Heart right ventricle (tissue), 16 donors: ENCODE measurements at regions not wholly inside any gene's neighbourhood (a gene's known extent, or its start where the extent isn't known, plus 50 kb on each side); places are given as distances from the start of the nearest gene placed in this dataset.

ENCODE experiments used
- ATAC-seq, 8 donors: fragments of 200-7000 bp; cut with Tn5 transposase; one replicate each; pipeline ENCODE4 v1.9.1; 2020; ENCODE audit warnings: mild to moderate bottlenecking in 8 of 8, moderate library complexity in 8 of 8, moderate number of reproducible peaks in 1 of 8
- DNase-seq, 2 donors: peaks; one replicate each; pipeline ENCODE4 v3.0.0-alpha.2; 2020
- H3K27ac ChIP-seq, 10 donors: fragments of 200-600 bp; sonication (generic) in 2 of 10; one replicate each; pipeline versions ENCODE4 v1.5.0 to v1.8.0; 2020 to 2022; ENCODE audit warnings: mild to moderate bottlenecking in 3 of 10
- H3K27me3 ChIP-seq, 7 donors: fragments of 200-600 bp; one replicate each; pipeline ENCODE4 v1.8.0; 2021 to 2022; ENCODE audit warnings: mild to moderate bottlenecking in 2 of 7
- H3K36me3 ChIP-seq, 9 donors: fragments of 200-600 bp; sonication (generic) in 1 of 9; one replicate each; pipeline versions ENCODE4 v1.5.0 to v1.8.0; 2020 to 2022; ENCODE audit warnings: mild to moderate bottlenecking in 2 of 9
- H3K4me1 ChIP-seq, 9 donors: fragments of 200-600 bp; sonication (generic) in 1 of 9; one replicate each; pipeline versions ENCODE4 v1.5.0 to v1.8.0; 2020 to 2022; ENCODE audit warnings: mild to moderate bottlenecking in 4 of 9
- H3K4me3 ChIP-seq, 10 donors: fragments of 200-600 bp; sonication (generic) in 2 of 10; one replicate each; pipeline versions ENCODE4 v1.5.0 to v1.8.0; 2020 to 2022; ENCODE audit warnings: mild to moderate bottlenecking in 7 of 10, moderate library complexity in 2 of 10
- H3K9me3 ChIP-seq, 11 donors: fragments of 200-600 bp in 10 of 11; sonication (generic) in 2 of 11; one replicate each; pipeline versions ENCODE4 v1.5.0 to v1.8.0; 2013 to 2022; ENCODE audit warnings: mild to moderate bottlenecking in 2 of 11, control low read depth in 1 of 11, moderate library complexity in 1 of 11
- WGBS, 2 donors: extraction: QIAGEN DNeasy Blood & Tissue Kit; methylation state at CpG; one replicate each; pipeline ENCODE4 v1.1.7; 2013; ENCODE audit warnings: inconsistent platforms in 1 of 2; 5-methylcytosine and 5-hydroxymethylcytosine counted together
- intact Hi-C, 10 donors: fragments of 100-400 bp; cut with DNase I; formaldehyde crosslinking; loops; one replicate each; pipeline versions ENCODE4 v1.11.1 to v1.14.2; 2022
- TF ChIP-seq, protein P1 (sequence below), 9 donors: fragments of 200-600 bp; sonication (generic) in 2 of 9; IDR thresholded peaks; one replicate each; pipeline versions ENCODE4 v1.5.0 to v1.8.0; 2021 to 2022; ENCODE audit warnings: antibody characterized with exemption in 9 of 9, mild to moderate bottlenecking in 5 of 9, moderate library complexity in 1 of 9
- donor health status: Arrhythmogenic right ventricular cardiomyopathy.
- donor health status: ischemic (EF 13 %, LVEDD 7.1; RV severe dilation, severe dysfunction).
- donor health status: healthy with polysubstance abuse.
- donor health status: DM: no; HTN: yes; CAD: no.
- donor health status: DM: no; HTN: no; CAD: no.
- donor health status: ischemic (EF 25% LVEDD 6.9; RV normal size, moderate dysfunction).
- donor health status: ischemic (EF 25% LVEDD 5.7; RV mildly dilated, moderate dysfunction).
- donor health status: healthy.
- donor health status: DM: yes; HTN: yes; CAD: no.
- donor health status: Ischemic cardiomyopathy.
- donor health status: ischemic (EF 35%, LVEDD 5.7; RV mildly dilated, moderate dysfunction).
- donor health status: nonischemic (EF 11% LVEDD 7.7; RV severe dilation, severe dysfunction).
- donor health status: DM: yes; HTN: yes; CAD: no.
- donor health status: PGD.
- donor health status: ischemic (EF 29% LVEDD 5.4; RV normal size, mild dysfunction).
- donor health status: nonischemic (EF 23%, LVEDD 6.1; RV moderate dilation, normal function).

DNA sequence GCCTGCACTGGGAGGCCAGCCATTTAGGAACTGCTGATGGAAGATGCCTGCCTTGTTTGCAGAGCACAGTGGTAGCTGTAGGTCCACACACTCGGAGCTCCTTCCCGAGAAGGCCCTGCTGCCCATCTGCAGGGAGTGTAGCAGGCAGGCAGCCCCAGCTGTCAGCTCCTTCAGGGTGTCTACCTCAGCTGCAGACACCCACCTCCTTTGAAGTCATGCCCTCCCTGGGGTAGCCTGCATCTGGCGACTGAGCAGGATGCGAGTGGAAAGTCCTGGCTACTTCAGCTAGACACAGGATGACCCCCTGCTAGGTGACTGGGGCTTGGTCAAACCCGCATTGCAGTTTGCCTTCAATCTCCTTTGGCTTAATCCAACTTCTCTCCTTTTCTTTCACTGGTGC is 93.2 kb upstream of the TLE3 start:
- TF ChIP-seq, protein P1, sequence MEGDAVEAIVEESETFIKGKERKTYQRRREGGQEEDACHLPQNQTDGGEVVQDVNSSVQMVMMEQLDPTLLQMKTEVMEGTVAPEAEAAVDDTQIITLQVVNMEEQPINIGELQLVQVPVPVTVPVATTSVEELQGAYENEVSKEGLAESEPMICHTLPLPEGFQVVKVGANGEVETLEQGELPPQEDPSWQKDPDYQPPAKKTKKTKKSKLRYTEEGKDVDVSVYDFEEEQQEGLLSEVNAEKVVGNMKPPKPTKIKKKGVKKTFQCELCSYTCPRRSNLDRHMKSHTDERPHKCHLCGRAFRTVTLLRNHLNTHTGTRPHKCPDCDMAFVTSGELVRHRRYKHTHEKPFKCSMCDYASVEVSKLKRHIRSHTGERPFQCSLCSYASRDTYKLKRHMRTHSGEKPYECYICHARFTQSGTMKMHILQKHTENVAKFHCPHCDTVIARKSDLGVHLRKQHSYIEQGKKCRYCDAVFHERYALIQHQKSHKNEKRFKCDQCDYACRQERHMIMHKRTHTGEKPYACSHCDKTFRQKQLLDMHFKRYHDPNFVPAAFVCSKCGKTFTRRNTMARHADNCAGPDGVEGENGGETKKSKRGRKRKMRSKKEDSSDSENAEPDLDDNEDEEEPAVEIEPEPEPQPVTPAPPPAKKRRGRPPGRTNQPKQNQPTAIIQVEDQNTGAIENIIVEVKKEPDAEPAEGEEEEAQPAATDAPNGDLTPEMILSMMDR (IDR thresholded peaks at IDR 0.05): no peak
- 84 to 86% methylated on average over 5 of the region's 5 CpGs for WGBS, 2 donors
- Histone ChIP-seq H3K9me3 (peaks cover 0 to 17% (median 6%) of the 10 kb centered on the region in 11 donors), H3K27me3 (peaks cover 0 to 10% (median 0%) of the 10 kb centered on the region in 7 donors), H3K4me1 (peaks cover 0 to 13% (median 8%) of the 10 kb centered on the region in 9 donors), H3K36me3 (no peaks in the 10 kb centered on the region), H3K4me3 (no peak overlapping the region), H3K27ac (no peak overlapping the region)
- DNase-seq (no peak), ATAC-seq (no peak)
- intact Hi-C loops: no loop called here

DNA sequence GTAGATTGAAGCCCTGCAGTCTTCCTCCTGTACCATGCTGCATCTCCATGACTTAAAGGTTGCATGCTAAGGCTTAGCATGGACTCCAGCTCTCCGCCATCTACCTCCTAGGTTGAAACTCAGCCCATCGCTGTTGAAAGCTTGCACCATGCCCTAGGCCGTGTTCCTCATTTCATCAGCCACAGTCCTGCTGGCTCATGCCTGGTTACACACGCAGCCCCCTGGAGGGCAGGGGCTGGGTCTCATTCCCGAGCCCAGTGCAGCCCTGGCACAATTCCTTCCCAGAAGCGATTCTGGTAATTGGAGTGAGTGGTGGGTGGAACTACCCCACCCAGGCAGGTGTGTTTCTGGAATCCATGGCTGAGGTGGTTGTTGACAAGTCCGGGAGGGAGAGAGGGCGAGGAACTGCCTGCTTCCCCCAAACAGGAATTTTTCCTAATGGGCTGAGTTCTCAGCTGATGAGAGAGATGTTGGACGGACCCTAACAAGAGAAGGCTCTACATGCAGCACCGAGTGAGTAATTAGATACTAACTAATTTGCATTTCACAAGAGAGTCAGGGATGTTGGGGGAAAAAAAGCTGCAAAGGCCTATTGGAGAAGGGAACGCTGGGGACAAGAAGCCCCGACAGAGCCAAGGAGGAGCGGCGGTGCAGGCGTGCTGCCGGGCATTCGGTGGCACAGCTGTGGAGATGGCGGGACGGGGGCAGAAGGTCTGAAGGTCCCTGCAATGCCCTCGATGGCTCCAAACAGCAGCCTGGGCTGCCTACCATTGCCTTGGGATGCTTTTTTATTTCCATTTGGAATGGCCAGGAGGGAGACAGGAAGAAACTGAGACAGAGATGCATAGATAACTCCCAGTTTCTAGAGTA is 92.3 kb upstream of the TLE3 start:
- intact Hi-C loops: no loop called here
- H3K36me3 ChIP-seq: no peaks in the 10 kb centered on the region
- DNase-seq (no peak), ATAC-seq (no peak)
- no peak overlapping the region for H3K4me3 ChIP-seq
- H3K9me3 ChIP-seq: peaks cover 0 to 17% (median 6%) of the 10 kb centered on the region in 11 donors
- no peak overlapping the region for H3K27ac ChIP-seq
- H3K4me1 ChIP-seq: peaks cover 0 to 12% (median 0%) of the 10 kb centered on the region in 9 donors
- H3K27me3 ChIP-seq: peaks cover 0 to 10% (median 0%) of the 10 kb centered on the region in 7 donors
- WGBS, 2 donors: 91 to 95% methylated on average over 20 of the region's 20 CpGs
- TF ChIP-seq, protein P1 (IDR thresholded peaks at IDR 0.05): no peak

DNA sequence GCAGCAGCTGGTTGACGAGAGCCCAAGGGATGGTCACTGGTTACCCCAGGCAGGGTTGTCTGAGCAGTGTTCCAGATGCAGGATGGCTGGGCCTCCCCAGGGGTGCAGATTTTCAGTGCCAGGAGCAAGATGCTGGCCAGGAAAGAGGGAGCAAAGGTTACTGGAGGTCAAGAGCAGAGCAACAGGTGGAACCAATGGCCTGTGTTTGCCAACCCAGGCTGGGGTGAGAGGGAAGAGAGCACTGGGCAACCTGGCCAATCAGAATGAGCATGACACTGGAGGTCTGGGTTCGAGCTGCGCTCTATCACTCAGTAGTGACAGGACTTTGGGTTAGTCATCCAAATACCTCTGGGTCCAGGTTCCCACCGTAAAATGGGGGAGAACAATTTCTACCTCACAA is 90.6 kb upstream of the TLE3 start:
- WGBS, 2 donors: 95% methylated on average over 4 of the region's 4 CpGs
- ATAC-seq: no peak
- TF ChIP-seq, protein P1 (IDR thresholded peaks at IDR 0.05): no peak
- Histone ChIP-seq H3K27ac (no peak overlapping the region), H3K4me3 (no peak overlapping the region), H3K9me3 (peaks cover 0 to 17% (median 6%) of the 10 kb centered on the region in 11 donors), H3K27me3 (peaks cover 0 to 10% (median 0%) of the 10 kb centered on the region in 7 donors), H3K4me1 (peaks cover 0 to 15% (median 2%) of the 10 kb centered on the region in 9 donors), H3K36me3 (no peaks in the 10 kb centered on the region)
- DNase-seq: no peak
- intact Hi-C loops: no loop called here

DNA sequence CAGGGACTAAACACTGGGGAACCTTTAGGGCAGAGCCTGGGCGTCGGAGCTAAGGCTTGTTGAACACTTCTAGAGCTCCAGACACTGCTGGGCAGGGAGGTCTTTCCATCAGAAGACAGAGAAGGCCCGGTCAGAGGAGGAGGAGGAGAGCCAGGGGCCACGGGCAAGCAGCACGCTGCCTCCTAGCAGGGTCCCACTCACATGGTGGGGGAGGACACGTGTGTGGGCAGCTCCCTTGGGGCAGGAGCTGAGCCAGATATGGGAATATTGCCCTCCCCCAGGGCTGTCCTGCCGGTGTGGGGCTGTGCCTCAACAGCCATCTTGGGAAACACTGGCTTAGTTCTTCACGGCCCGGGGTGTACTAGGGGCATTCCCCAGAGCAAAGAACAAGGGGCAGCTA is 89.6 kb upstream of the TLE3 start:
- Histone ChIP-seq H3K36me3 (no peaks in the 10 kb centered on the region), H3K27ac (no peak overlapping the region), H3K4me1 (peaks cover 0 to 15% (median 5%) of the 10 kb centered on the region in 9 donors), H3K27me3 (peaks cover 0 to 10% (median 3%) of the 10 kb centered on the region in 7 donors), H3K9me3 (peaks cover 0 to 14% (median 6%) of the 10 kb centered on the region in 11 donors), H3K4me3 (no peak overlapping the region)
- WGBS, 2 donors: 87 to 89% methylated on average over 9 of the region's 9 CpGs
- TF ChIP-seq, protein P1 (IDR thresholded peaks at IDR 0.05): no peak
- intact Hi-C loops: no loop called here
- DNase-seq (no peak), ATAC-seq (no peak)
